ENCODE measurements at regions not wholly inside any gene's neighbourhood (a gene's known extent, or its start where the extent isn't known, plus 50 kb on each side); places are given as distances from the start of the nearest gene placed in this dataset.

DNA sequence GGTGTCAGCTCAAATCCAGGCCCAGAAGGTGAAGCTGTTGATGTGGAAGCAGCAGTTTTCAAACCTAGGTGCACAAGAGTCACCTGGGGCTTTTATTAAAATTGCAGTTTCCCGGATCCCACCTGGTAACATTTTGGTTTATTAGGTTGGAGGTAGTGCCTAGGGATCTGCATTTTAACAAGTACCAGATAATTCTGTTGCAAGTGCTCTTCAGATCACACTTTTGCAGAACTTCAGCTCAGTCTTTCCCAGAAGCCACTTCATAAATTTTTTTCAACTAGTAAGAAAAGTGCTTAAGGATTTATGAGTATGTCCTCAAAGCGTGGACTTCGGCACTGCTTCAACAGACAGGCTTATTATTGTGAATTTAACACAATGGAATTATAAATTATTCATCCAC lies 213.8 kb downstream of the ADRA2A start:
- Histone ChIP-seq H4K20me1 (replicated peaks; ENCODE audit: insufficient read depth) (no peaks in the 10 kb centered on the region), H3K27me3 (ENCODE audit: insufficient read depth) (no peaks in the 10 kb centered on the region), H3K79me2 (replicated peaks; ENCODE audit: insufficient read depth) (no peaks in the 10 kb centered on the region), H2AFZ (no peak overlapping the region), H3K9me2 (ENCODE audit: insufficient read depth) (no peaks in the 10 kb centered on the region), H3K4me2 (no peak overlapping the region), H3K4me3 (no peak overlapping the region), H3K36me3 (ENCODE audit: insufficient read depth) (no peaks in the 10 kb centered on the region), H3F3A (replicated peaks; ENCODE audit: low read depth) (no peaks in the 10 kb centered on the region), H3K27ac (ENCODE audit: low read depth) (no peak overlapping the region), H3K4me1 (ENCODE audit: insufficient read depth) (no peaks in the 10 kb centered on the region)
- ATAC-seq (no peak), DNase-seq (ENCODE audit: low spot score) (no peak)
- TF ChIP-seq, protein P1, sequence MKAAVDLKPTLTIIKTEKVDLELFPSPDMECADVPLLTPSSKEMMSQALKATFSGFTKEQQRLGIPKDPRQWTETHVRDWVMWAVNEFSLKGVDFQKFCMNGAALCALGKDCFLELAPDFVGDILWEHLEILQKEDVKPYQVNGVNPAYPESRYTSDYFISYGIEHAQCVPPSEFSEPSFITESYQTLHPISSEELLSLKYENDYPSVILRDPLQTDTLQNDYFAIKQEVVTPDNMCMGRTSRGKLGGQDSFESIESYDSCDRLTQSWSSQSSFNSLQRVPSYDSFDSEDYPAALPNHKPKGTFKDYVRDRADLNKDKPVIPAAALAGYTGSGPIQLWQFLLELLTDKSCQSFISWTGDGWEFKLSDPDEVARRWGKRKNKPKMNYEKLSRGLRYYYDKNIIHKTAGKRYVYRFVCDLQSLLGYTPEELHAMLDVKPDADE (IDR thresholded peaks at IDR 0.05), result no peak
- no peak for TF ChIP-seq EZH2phosphoT487 (IDR thresholded peaks at IDR 0.05; ENCODE audit: unreplicated experiment)
- TF ChIP-seq ZNF114 (CRISPR knock-in tag; IDR thresholded peaks at IDR 0.05), result no peak
- no peak for TF ChIP-seq CREB1 (CRISPR knock-in tag; IDR thresholded peaks at IDR 0.05; ENCODE audit: low read depth)
- TF ChIP-seq JUNB (IDR thresholded peaks at IDR 0.05; ENCODE audit: unreplicated experiment), result no peak
- TF ChIP-seq EZH2 (IDR thresholded peaks at IDR 0.05; ENCODE audit: low read depth, unreplicated experiment), result no peak
- TF ChIP-seq, protein P2, sequence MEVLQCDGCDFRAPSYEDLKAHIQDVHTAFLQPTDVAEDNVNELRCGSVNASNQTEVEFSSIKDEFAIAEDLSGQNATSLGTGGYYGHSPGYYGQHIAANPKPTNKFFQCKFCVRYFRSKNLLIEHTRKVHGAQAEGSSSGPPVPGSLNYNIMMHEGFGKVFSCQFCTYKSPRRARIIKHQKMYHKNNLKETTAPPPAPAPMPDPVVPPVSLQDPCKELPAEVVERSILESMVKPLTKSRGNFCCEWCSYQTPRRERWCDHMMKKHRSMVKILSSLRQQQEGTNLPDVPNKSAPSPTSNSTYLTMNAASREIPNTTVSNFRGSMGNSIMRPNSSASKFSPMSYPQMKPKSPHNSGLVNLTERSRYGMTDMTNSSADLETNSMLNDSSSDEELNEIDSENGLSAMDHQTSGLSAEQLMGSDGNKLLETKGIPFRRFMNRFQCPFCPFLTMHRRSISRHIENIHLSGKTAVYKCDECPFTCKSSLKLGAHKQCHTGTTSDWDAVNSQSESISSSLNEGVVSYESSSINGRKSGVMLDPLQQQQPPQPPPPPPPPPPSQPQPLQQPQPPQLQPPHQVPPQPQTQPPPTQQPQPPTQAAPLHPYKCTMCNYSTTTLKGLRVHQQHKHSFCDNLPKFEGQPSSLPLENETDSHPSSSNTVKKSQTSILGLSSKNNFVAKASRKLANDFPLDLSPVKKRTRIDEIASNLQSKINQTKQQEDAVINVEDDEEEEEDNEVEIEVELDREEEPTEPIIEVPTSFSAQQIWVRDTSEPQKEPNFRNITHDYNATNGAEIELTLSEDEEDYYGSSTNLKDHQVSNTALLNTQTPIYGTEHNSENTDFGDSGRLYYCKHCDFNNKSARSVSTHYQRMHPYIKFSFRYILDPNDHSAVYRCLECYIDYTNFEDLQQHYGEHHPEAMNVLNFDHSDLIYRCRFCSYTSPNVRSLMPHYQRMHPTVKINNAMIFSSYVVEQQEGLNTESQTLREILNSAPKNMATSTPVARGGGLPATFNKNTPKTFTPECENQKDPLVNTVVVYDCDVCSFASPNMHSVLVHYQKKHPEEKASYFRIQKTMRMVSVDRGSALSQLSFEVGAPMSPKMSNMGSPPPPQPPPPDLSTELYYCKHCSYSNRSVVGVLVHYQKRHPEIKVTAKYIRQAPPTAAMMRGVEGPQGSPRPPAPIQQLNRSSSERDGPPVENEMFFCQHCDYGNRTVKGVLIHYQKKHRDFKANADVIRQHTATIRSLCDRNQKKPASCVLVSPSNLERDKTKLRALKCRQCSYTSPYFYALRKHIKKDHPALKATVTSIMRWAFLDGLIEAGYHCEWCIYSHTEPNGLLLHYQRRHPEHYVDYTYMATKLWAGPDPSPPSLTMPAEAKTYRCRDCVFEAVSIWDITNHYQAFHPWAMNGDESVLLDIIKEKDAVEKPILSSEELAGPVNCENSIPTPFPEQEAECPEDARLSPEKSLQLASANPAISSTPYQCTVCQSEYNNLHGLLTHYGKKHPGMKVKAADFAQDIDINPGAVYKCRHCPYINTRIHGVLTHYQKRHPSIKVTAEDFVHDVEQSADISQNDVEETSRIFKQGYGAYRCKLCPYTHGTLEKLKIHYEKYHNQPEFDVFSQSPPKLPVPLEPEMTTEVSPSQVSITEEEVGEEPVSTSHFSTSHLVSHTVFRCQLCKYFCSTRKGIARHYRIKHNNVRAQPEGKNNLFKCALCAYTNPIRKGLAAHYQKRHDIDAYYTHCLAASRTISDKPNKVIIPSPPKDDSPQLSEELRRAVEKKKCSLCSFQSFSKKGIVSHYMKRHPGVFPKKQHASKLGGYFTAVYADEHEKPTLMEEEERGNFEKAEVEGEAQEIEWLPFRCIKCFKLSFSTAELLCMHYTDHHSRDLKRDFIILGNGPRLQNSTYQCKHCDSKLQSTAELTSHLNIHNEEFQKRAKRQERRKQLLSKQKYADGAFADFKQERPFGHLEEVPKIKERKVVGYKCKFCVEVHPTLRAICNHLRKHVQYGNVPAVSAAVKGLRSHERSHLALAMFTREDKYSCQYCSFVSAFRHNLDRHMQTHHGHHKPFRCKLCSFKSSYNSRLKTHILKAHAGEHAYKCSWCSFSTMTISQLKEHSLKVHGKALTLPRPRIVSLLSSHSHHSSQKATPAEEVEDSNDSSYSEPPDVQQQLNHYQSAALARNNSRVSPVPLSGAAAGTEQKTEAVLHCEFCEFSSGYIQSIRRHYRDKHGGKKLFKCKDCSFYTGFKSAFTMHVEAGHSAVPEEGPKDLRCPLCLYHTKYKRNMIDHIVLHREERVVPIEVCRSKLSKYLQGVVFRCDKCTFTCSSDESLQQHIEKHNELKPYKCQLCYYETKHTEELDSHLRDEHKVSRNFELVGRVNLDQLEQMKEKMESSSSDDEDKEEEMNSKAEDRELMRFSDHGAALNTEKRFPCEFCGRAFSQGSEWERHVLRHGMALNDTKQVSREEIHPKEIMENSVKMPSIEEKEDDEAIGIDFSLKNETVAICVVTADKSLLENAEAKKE (CRISPR knock-in tag; IDR thresholded peaks at IDR 0.05), result no peak
- TF ChIP-seq STAT1 (IDR thresholded peaks at IDR 0.05; ENCODE audit: unreplicated experiment), result no peak
- H3K36me3 Mint-ChIP-seq (ENCODE audit: low read depth), result no peaks in the 10 kb centered on the region
- H3K9me3 Mint-ChIP-seq, result no peaks in the 10 kb centered on the region
- H3K27me3 Mint-ChIP-seq (ENCODE audit: insufficient read depth, low read depth, poor library complexity), result no peaks in the 10 kb centered on the region
- H3K4me3 Mint-ChIP-seq, result no peak overlapping the region
- H3K27ac Mint-ChIP-seq, result no peak overlapping the region
- H3K4me1 Mint-ChIP-seq, result no peaks in the 10 kb centered on the region
